SK-N-SH (cell line): ENCODE measurements at regions not wholly inside any gene's neighbourhood (a gene's known extent, or its start where the extent isn't known, plus 50 kb on each side); places are given as distances from the start of the nearest gene placed in this dataset.

Source experiments
- CTCF ChIA-PET: fragments of 300-600, 350-600 bp; formaldehyde crosslinking; extraction: SDS; loops from one replicate; lab custom pipeline; 2021; lab: Yijun Ruan, JAX
- POLR2A ChIA-PET: fragments of 350-600 bp; sonication (Branson Sonifier 250); formaldehyde crosslinking; extraction: SDS; loops from one replicate; lab custom pipeline; 2020; ENCODE audit warnings: antibody characterized with exemption, inconsistent platforms; lab: Yijun Ruan, JAX
- DNase-seq: peaks from one replicate; pipeline ENCODE4 v3.0.0; 2012
- H2AFZ ChIP-seq: fragments of 200-600 bp; sonication (generic); 2 replicates; pipeline ENCODE4 v1.8.1; 2016; ENCODE audit warnings: antibody characterized with exemption, mild to moderate bottlenecking, low read depth
- H3F3A ChIP-seq: fragments of 200-600 bp; sonication (generic); replicated peaks from 2 replicates; pipeline ENCODE3; 2016; ENCODE audit warnings: antibody characterized with exemption, mild to moderate bottlenecking; ENCODE audit not compliant: insufficient read depth
- H3K27ac ChIP-seq, 2 experiments: fragments of 200-500 bp in 1 of 2; fragments of 200-600 bp in 1 of 2; sonication (Bioruptor generic) in 1 of 2; sonication (generic), shearing (Covaris generic) in 1 of 2; 2 replicates each; pipeline versions ENCODE4 v1.5.1 to v1.6.1; 2014 to 2016; ENCODE audit warnings: low read depth in 2 of 2, inconsistent platforms in 1 of 2, low read length in 1 of 2, mild to moderate bottlenecking in 1 of 2, mixed read lengths in 1 of 2
- H3K27me3 ChIP-seq: fragments of 200-600 bp; sonication (generic), shearing (Covaris generic); 2 replicates; pipeline ENCODE4 v1.6.1; 2016; ENCODE audit warnings: mixed run types; ENCODE audit not compliant: insufficient read depth
- H3K36me3 ChIP-seq, 2 experiments: fragments of 200-500 bp in 1 of 2; fragments of 200-600 bp in 1 of 2; sonication (Bioruptor generic) in 1 of 2; sonication (generic) in 1 of 2; replicated peaks in 1 of 2; 2 replicates each; pipeline versions ENCODE3 to v1.5.1; 2014 to 2016; ENCODE audit warnings: low read length in 1 of 2, mild to moderate bottlenecking in 1 of 2; ENCODE audit not compliant: insufficient read depth in 2 of 2, control insufficient read depth in 1 of 2
- H3K4me1 ChIP-seq, 2 experiments: fragments of 200-500 bp in 1 of 2; fragments of 200-600 bp in 1 of 2; sonication (Bioruptor generic) in 1 of 2; sonication (generic), shearing (Covaris generic) in 1 of 2; 2 replicates each; pipeline versions ENCODE4 v1.5.1 to v1.6.1; 2014 to 2016; ENCODE audit warnings: low read depth in 1 of 2, low read length in 1 of 2, mixed run types in 1 of 2; ENCODE audit not compliant: insufficient read depth in 2 of 2, control insufficient read depth in 1 of 2
- H3K4me2 ChIP-seq: fragments of 200-600 bp; sonication (generic), shearing (Covaris generic); 2 replicates; pipeline ENCODE4 v1.6.1; 2017; ENCODE audit warnings: mixed run types
- H3K4me3 ChIP-seq, 2 experiments: fragments of 200-500 bp in 1 of 2; fragments of 200-600 bp in 1 of 2; sonication (Bioruptor generic) in 1 of 2; sonication (generic), shearing (Covaris generic) in 1 of 2; 2 replicates each; pipeline versions ENCODE4 v1.5.1 to v1.8.1; 2014 to 2016; ENCODE audit warnings: low read depth in 2 of 2, inconsistent platforms in 1 of 2, low read length in 1 of 2, mild to moderate bottlenecking in 1 of 2, mixed read lengths in 1 of 2, moderate library complexity in 1 of 2
- H3K79me2 ChIP-seq: fragments of 200-600 bp; sonication (generic); 2 replicates; pipeline ENCODE4 v1.8.1; 2017; ENCODE audit warnings: mild to moderate bottlenecking; ENCODE audit not compliant: insufficient read depth
- H3K9ac ChIP-seq: fragments of 200-600 bp; sonication (generic); 2 replicates; pipeline ENCODE4 v1.6.1; 2017; ENCODE audit warnings: mixed run types
- H3K9me2 ChIP-seq: fragments of 200-600 bp; sonication (generic); 2 replicates; pipeline ENCODE4 v1.6.1; 2017; ENCODE audit warnings: mixed run types
- H3K9me3 ChIP-seq: fragments of 200-600 bp; sonication (generic); 2 replicates; pipeline ENCODE4 v1.6.1; 2017; ENCODE audit warnings: mixed run types, mild to moderate bottlenecking, moderate library complexity
- H4K20me1 ChIP-seq: fragments of 200-600 bp; sonication (generic); 2 replicates; pipeline ENCODE4 v1.6.1; 2017; ENCODE audit warnings: mild to moderate bottlenecking, mixed run types; ENCODE audit not compliant: insufficient read depth
- POLR2AphosphoS5 ChIP-seq: IDR thresholded peaks from 2 replicates; pipeline ENCODE4 v1.6.1; 2012; ENCODE audit warnings: low read depth, low read length
- RFX5 ChIP-seq: IDR thresholded peaks from 2 replicates; pipeline ENCODE4 v1.6.1; 2012; ENCODE audit warnings: mild to moderate bottlenecking, improper control_type of control experiment, low read length
- TEAD4 ChIP-seq: IDR thresholded peaks from 2 replicates; pipeline ENCODE4 v1.4.0; 2012; ENCODE audit warnings: mild to moderate bottlenecking, borderline replicate concordance; ENCODE audit not compliant: insufficient read depth
- USF2 ChIP-seq: fragments of 150-350 bp; IDR thresholded peaks from 2 replicates; pipeline ENCODE4 v1.6.1; 2017; ENCODE audit warnings: antibody characterized with exemption, low read length, low read depth, borderline replicate concordance
- YY1 ChIP-seq: IDR thresholded peaks from 2 replicates; pipeline ENCODE4 v1.4.0; 2012; ENCODE audit warnings: low read depth, mild to moderate bottlenecking
- ZBTB33 ChIP-seq: IDR thresholded peaks from 2 replicates; pipeline ENCODE4 v1.4.0; 2012; ENCODE audit warnings: low read depth, borderline replicate concordance
- WGBS: methylation state at CpG from one replicate; pipeline ENCODE4 v1.1.6; 2017; ENCODE audit warnings: low lambda C conversion rate; 5-methylcytosine and 5-hydroxymethylcytosine counted together
- small RNA-seq, 7 experiments: library from RNA; depleted of rRNA; stranded (forward); fragments of <200 nt; gene quantifications; one replicate each; pipeline ENCODE3, GENCODE V24; 2012

- H3K9ac ChIP-seq: no peak overlapping the region
- H3K4me3 ChIP-seq: no peak overlapping the region
- no peaks in the 10 kb centered on the region for H3K27me3 ChIP-seq
- ChIA-PET CTCF (no interaction called here), POLR2A (no interaction called here)
- 49% methylated on average over 3 of the region's 3 CpGs for WGBS
- DNase-seq: no peak
- H3K36me3 ChIP-seq: no peaks in the 10 kb centered on the region
- no peaks in the 10 kb centered on the region for H4K20me1 ChIP-seq
- no peaks in the 10 kb centered on the region for H3K79me2 ChIP-seq
- H3F3A ChIP-seq: no peaks in the 10 kb centered on the region
- H2AFZ ChIP-seq: no peak overlapping the region
- no peak overlapping the region for H3K4me2 ChIP-seq
- no peak overlapping the region for H3K27ac ChIP-seq
- TF ChIP-seq YY1 (no peak), ZBTB33 (no peak), USF2 (no peak), POLR2AphosphoS5 (no peak), TEAD4 (no peak), RFX5 (no peak)
- no peaks in the 10 kb centered on the region for H3K9me2 ChIP-seq
- no peaks in the 10 kb centered on the region for H3K4me1 ChIP-seq
- H3K9me3 ChIP-seq: no peaks in the 10 kb centered on the region
Measured at GRCh38 chr5:52204310-52204709, 583.4 kb upstream of the ITGA1 start.

Small RNA genes lying in the stretch of these regions (small RNA-seq; reads per million reads assigned to genes)
- gene RNA5SP182: 0 reads per million in 7 experiments
